LNCaP clone FGC (cell line): ENCODE measurements at regions not wholly inside any gene's neighbourhood (a gene's known extent, or its start where the extent isn't known, plus 50 kb on each side); places are given as distances from the start of the nearest gene placed in this dataset.
"Not testable (repeated sequence)": the region's sequence is repeated elsewhere in the genome, so short reads cannot be mapped to it uniquely, and the experiment has no call there.

ENCODE experiments used
- DNase-seq: peaks from one replicate; pipeline ENCODE4 v3.0.0-alpha.2; 2011; ENCODE audit warnings: low read depth
- H3K4me3 ChIP-seq: 2 replicates; pipeline ENCODE4 v1.5.1; 2011; ENCODE audit warnings: mild to moderate bottlenecking, low read depth, low read length, control low read depth
- TF ChIP-seq, protein P1 (sequence below): IDR thresholded peaks from 2 replicates; pipeline ENCODE4 v1.5.1; 2012; ENCODE audit warnings: mild to moderate bottlenecking; ENCODE audit not compliant: control insufficient read depth, insufficient read depth; ENCODE audit errors: extremely low read depth

DNA sequence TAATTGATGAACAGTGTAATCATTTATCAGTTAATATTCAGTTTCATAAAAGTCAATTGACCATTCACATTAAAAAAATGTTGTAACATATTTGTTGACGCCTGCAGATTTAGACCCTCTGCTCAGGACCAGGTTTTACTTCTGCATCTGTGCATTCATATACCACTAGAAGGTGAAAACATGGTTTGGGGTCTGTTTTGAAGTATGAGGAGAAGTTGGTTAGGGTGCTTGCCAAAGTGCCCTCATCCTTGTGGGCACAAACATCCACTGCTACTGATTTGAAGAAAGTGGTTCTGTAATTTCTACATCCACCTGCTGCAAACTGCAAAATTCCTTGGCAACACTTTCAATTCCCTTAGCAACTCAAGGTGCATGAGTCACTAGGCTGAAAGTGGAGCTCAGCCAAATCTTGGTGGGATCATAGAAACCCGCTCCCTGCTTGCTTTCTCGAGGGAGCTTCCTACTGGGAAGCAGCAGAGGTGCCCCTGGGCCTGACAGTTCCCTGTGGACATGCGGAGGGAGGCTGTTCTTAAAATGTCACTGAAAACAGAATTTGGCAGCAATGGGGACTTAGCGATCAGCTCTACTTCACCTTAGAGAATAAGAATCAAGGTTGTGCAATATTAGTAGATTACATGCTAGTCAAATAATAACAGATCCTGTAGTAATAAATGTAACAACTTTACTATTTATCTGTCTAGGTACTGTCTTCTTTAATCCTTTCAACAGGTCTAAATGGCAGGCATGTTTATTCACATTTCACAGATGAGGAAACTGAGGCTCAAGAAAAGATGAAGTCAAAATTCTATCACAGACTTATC, 301.0 kb upstream of the TBL1XR1 start:
- H3K4me3 ChIP-seq, result no peak overlapping the region
- TF ChIP-seq, protein P1, sequence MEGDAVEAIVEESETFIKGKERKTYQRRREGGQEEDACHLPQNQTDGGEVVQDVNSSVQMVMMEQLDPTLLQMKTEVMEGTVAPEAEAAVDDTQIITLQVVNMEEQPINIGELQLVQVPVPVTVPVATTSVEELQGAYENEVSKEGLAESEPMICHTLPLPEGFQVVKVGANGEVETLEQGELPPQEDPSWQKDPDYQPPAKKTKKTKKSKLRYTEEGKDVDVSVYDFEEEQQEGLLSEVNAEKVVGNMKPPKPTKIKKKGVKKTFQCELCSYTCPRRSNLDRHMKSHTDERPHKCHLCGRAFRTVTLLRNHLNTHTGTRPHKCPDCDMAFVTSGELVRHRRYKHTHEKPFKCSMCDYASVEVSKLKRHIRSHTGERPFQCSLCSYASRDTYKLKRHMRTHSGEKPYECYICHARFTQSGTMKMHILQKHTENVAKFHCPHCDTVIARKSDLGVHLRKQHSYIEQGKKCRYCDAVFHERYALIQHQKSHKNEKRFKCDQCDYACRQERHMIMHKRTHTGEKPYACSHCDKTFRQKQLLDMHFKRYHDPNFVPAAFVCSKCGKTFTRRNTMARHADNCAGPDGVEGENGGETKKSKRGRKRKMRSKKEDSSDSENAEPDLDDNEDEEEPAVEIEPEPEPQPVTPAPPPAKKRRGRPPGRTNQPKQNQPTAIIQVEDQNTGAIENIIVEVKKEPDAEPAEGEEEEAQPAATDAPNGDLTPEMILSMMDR, result no peak
- no peak for DNase-seq

DNA sequence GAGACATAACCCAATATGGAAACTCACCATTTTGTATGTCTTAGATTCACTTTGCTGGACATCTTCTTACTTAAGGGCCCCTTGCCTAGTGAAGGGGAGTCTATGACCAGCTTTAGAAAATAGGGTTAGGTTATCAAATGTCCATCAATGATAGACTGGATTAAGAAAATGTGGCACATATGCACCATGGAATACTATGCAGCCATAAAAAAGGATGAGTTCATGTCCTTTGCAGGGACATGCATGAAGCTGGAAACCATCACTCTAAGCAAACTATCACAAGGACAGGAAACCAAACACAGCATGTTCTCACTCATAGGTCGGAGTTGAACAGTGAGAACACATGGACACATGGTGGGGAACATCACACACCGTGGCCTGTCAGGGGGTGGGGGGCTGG, 301.8 kb upstream of the TBL1XR1 start:
- not testable (repeated sequence) for DNase-seq, H3K4me3 ChIP-seq

DNA sequence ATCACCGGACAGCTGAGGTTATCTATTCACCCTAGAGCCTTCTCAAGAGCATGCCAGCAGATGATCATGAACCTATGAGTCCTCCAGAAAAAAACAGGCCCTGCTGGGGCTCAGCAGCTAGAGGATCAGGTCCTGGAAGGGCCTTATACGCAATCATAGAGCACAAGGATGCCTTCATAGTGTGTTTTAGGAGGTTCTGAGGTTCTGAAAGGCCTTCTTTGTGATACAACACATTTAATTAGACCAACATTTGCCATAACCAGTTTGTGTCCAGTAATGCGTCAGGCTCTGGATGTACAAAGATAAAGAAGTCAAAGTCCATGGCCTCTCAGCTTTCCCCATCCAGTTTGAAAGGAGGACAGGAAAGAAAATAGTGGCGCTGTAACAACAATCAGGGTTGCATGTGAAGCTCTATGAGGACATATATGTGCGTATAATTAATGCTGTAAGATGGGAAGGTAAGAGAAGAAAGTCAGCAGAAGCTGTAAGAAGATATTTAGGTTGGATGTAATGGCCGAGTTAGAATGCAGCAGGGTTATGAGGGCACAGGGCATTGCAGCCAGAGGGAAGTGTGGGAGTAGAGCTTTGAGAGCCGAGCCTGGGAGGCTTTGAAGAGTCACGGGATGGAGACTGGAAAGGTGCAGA, 302.6 kb upstream of the TBL1XR1 start:
- TF ChIP-seq, protein P1, result no peak
- no peak for DNase-seq
- no peak overlapping the region for H3K4me3 ChIP-seq

DNA sequence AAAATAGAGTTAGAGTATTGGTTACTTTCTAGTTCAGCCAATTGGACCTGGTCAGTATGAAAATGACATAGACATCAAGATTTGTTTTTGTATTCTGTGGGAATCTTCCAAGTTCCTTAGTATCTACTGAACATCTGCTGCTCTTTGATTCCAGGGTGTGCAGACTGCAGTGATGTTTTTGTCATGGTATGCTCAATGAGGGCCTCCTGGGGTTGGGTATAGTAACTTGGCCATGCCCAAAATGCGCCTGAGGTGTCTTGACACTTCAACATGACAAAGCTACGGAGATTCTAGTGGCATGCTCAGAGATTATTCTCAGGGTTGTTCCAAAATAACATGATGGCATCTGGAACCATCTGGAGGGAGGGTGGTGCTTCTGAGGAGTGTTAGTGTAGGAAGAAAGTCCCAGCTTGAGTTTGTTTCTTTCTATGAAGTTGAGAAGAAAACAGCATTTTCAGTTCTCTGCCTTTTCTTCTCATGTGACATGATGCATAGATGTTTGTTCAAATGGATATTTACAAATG, 313.5 kb upstream of the TBL1XR1 start:
- TF ChIP-seq, protein P1, result no peak
- DNase-seq, result no peak
- H3K4me3 ChIP-seq, result no peak overlapping the region

DNA sequence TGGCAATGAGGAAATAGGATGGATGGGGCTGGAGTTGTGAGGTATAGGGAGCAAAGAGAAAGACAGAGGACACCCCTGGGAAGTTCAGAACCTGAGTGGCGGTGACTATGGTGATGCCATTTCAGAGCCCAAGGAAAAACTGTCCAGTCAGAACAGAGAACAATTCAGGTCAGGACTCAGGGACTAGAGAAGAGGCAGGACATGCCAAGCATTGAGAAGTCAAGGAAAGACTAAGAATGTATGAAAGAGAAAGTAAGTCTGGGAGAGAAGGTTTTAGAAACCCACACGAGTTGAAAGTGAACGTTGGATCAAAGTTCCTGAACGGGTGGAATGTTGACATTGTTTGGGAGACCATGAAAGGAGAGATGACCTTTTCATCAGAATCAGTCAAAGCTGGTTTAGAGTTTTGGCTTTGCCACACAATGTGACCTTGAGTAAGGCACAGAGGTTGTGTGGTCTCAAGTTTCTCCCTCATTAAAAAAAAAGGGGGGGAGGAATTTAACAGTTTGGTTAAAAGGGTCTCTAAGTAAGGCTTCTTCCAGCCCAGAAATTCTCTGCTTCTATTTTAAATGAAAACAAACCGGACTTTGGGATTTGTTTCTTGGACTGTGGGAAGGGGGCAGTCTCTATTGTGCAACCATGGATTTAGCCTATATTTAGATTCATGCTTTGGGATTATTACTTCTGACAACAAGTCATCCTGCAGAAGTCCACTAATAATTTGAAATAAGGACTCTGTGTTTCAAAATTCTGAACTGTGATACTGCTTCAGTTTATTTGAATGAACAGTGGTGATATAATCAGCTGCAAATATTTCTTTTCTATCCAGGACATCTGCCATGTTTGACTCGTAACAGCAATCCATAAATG, 315.9 kb upstream of the TBL1XR1 start:
- no peak for DNase-seq
- no peak overlapping the region for H3K4me3 ChIP-seq
- TF ChIP-seq, protein P1, result no peak

DNA sequence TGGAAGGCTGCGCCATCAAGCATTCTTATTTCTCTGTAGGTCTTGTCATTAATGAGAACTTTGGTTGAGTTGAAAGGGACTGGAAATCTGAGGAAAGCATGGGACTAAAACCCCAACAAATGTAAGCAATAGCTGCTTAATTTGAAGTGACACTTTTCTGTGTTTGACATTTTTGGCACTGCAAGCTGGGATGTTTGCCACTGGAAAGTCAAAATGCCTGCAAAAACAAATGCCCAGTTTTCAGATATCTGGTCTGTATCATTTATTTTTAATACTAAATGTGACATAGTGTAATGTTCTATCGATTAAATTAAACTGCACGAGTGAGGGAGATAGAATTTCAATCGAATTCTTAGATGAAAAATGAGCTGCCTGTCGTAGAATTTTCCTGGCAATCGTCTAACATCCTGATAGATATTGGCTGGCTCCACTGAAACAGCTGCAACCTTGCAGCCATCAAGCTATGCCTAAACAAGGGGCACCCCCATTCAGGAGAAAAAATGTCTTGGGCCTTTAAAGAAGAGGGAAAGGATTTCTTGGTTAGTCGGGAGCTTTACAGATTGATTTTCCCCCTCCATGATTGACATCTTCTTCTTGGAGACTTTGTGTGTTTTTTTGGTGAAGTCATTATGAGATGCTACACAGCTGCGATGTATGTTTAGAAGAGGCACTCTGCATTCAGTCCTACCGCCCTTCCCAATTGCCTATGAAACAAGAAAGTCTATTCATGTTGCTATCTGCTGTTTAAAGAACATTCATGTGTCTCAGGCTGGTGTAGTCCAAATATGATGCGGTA, 316.7 kb upstream of the TBL1XR1 start:
- TF ChIP-seq, protein P1, result no peak
- no peak for DNase-seq
- H3K4me3 ChIP-seq, result no peak overlapping the region
